SK-N-SH (cell line): ENCODE measurements at regions not wholly inside any gene's neighbourhood (a gene's known extent, or its start where the extent isn't known, plus 50 kb on each side); places are given as distances from the start of the nearest gene placed in this dataset.

Experiments
- CTCF ChIA-PET: fragments of 300-600, 350-600 bp; formaldehyde crosslinking; extraction: SDS; loops from one replicate; lab custom pipeline; 2021; lab: Yijun Ruan, JAX
- POLR2A ChIA-PET: fragments of 350-600 bp; sonication (Branson Sonifier 250); formaldehyde crosslinking; extraction: SDS; loops from one replicate; lab custom pipeline; 2020; ENCODE audit warnings: antibody characterized with exemption, inconsistent platforms; lab: Yijun Ruan, JAX
- DNase-seq: peaks from one replicate; pipeline ENCODE4 v3.0.0; 2012
- H2AFZ ChIP-seq: fragments of 200-600 bp; sonication (generic); 2 replicates; pipeline ENCODE4 v1.8.1; 2016; ENCODE audit warnings: antibody characterized with exemption, mild to moderate bottlenecking, low read depth
- H3F3A ChIP-seq: fragments of 200-600 bp; sonication (generic); replicated peaks from 2 replicates; pipeline ENCODE3; 2016; ENCODE audit warnings: antibody characterized with exemption, mild to moderate bottlenecking; ENCODE audit not compliant: insufficient read depth
- H3K27ac ChIP-seq, 2 experiments: fragments of 200-500 bp in 1 of 2; fragments of 200-600 bp in 1 of 2; sonication (Bioruptor generic) in 1 of 2; sonication (generic), shearing (Covaris generic) in 1 of 2; 2 replicates each; pipeline versions ENCODE4 v1.5.1 to v1.6.1; 2014 to 2016; ENCODE audit warnings: low read depth in 2 of 2, inconsistent platforms in 1 of 2, low read length in 1 of 2, mild to moderate bottlenecking in 1 of 2, mixed read lengths in 1 of 2
- H3K27me3 ChIP-seq: fragments of 200-600 bp; sonication (generic), shearing (Covaris generic); 2 replicates; pipeline ENCODE4 v1.6.1; 2016; ENCODE audit warnings: mixed run types; ENCODE audit not compliant: insufficient read depth
- H3K36me3 ChIP-seq, 2 experiments: fragments of 200-500 bp in 1 of 2; fragments of 200-600 bp in 1 of 2; sonication (Bioruptor generic) in 1 of 2; sonication (generic) in 1 of 2; replicated peaks in 1 of 2; 2 replicates each; pipeline versions ENCODE3 to v1.5.1; 2014 to 2016; ENCODE audit warnings: low read length in 1 of 2, mild to moderate bottlenecking in 1 of 2; ENCODE audit not compliant: insufficient read depth in 2 of 2, control insufficient read depth in 1 of 2
- H3K4me1 ChIP-seq, 2 experiments: fragments of 200-500 bp in 1 of 2; fragments of 200-600 bp in 1 of 2; sonication (Bioruptor generic) in 1 of 2; sonication (generic), shearing (Covaris generic) in 1 of 2; 2 replicates each; pipeline versions ENCODE4 v1.5.1 to v1.6.1; 2014 to 2016; ENCODE audit warnings: low read depth in 1 of 2, low read length in 1 of 2, mixed run types in 1 of 2; ENCODE audit not compliant: insufficient read depth in 2 of 2, control insufficient read depth in 1 of 2
- H3K4me2 ChIP-seq: fragments of 200-600 bp; sonication (generic), shearing (Covaris generic); 2 replicates; pipeline ENCODE4 v1.6.1; 2017; ENCODE audit warnings: mixed run types
- H3K4me3 ChIP-seq, 2 experiments: fragments of 200-500 bp in 1 of 2; fragments of 200-600 bp in 1 of 2; sonication (Bioruptor generic) in 1 of 2; sonication (generic), shearing (Covaris generic) in 1 of 2; 2 replicates each; pipeline versions ENCODE4 v1.5.1 to v1.8.1; 2014 to 2016; ENCODE audit warnings: low read depth in 2 of 2, inconsistent platforms in 1 of 2, low read length in 1 of 2, mild to moderate bottlenecking in 1 of 2, mixed read lengths in 1 of 2, moderate library complexity in 1 of 2
- H3K79me2 ChIP-seq: fragments of 200-600 bp; sonication (generic); 2 replicates; pipeline ENCODE4 v1.8.1; 2017; ENCODE audit warnings: mild to moderate bottlenecking; ENCODE audit not compliant: insufficient read depth
- H3K9ac ChIP-seq: fragments of 200-600 bp; sonication (generic); 2 replicates; pipeline ENCODE4 v1.6.1; 2017; ENCODE audit warnings: mixed run types
- H3K9me2 ChIP-seq: fragments of 200-600 bp; sonication (generic); 2 replicates; pipeline ENCODE4 v1.6.1; 2017; ENCODE audit warnings: mixed run types
- H3K9me3 ChIP-seq: fragments of 200-600 bp; sonication (generic); 2 replicates; pipeline ENCODE4 v1.6.1; 2017; ENCODE audit warnings: mixed run types, mild to moderate bottlenecking, moderate library complexity
- H4K20me1 ChIP-seq: fragments of 200-600 bp; sonication (generic); 2 replicates; pipeline ENCODE4 v1.6.1; 2017; ENCODE audit warnings: mild to moderate bottlenecking, mixed run types; ENCODE audit not compliant: insufficient read depth
- CHD2 ChIP-seq: fragments of 150-350 bp; IDR thresholded peaks from 2 replicates; pipeline ENCODE4 v1.6.1; 2018; ENCODE audit warnings: low read length; ENCODE audit not compliant: partially characterized antibody
- ELF1 ChIP-seq: IDR thresholded peaks from 2 replicates; pipeline ENCODE4 v1.4.0; 2012
- EP300 ChIP-seq, 2 experiments: IDR thresholded peaks; 2 replicates each; pipeline versions ENCODE4 v1.4.0 to v1.6.1; 2012; ENCODE audit warnings: borderline replicate concordance in 1 of 2, low read depth in 1 of 2, low read length in 1 of 2
- FOSL2 ChIP-seq: IDR thresholded peaks from 2 replicates; pipeline ENCODE4 v1.4.0; 2012; ENCODE audit warnings: low read depth, mild to moderate bottlenecking, moderate library complexity, borderline replicate concordance
- FOXJ3 ChIP-seq: sonication (generic); formaldehyde crosslinking; IDR thresholded peaks from 2 replicates; pipeline ENCODE4 v1.5.1; 2020; ENCODE audit warnings: mild to moderate bottlenecking, missing genetic modification reagents
- FOXM1 ChIP-seq: IDR thresholded peaks from 2 replicates; pipeline ENCODE4 v1.4.0; 2012; ENCODE audit warnings: low read depth, mild to moderate bottlenecking
- GABPA ChIP-seq: IDR thresholded peaks from 2 replicates; pipeline ENCODE4 v1.4.0; 2012; ENCODE audit warnings: low read depth, mild to moderate bottlenecking
- JUND ChIP-seq: IDR thresholded peaks from 2 replicates; pipeline ENCODE4 v1.4.0; 2012
- MXI1 ChIP-seq: IDR thresholded peaks from 2 replicates; pipeline ENCODE4 v1.6.1; 2012; ENCODE audit warnings: mild to moderate bottlenecking, low read depth, low read length, improper control_type of control experiment
- NRF1 ChIP-seq: IDR thresholded peaks from 2 replicates; pipeline ENCODE4 v1.6.1; 2012; ENCODE audit warnings: low read depth, mild to moderate bottlenecking, low read length
- RAD21 ChIP-seq: IDR thresholded peaks from 2 replicates; pipeline ENCODE4 v1.6.1; 2012; ENCODE audit warnings: mild to moderate bottlenecking, low read length
- SIN3A ChIP-seq: IDR thresholded peaks from 2 replicates; pipeline ENCODE4 v1.6.1; 2012; ENCODE audit warnings: low read depth, mild to moderate bottlenecking, low read length, moderate library complexity, borderline replicate concordance
- TAF1 ChIP-seq: IDR thresholded peaks from 2 replicates; pipeline ENCODE4 v1.6.1; 2012; ENCODE audit warnings: low read depth, mild to moderate bottlenecking, low read length, moderate library complexity, borderline replicate concordance
- TCF12 ChIP-seq: IDR thresholded peaks from 2 replicates; pipeline ENCODE4 v1.4.0; 2012
- YY1 ChIP-seq: IDR thresholded peaks from 2 replicates; pipeline ENCODE4 v1.4.0; 2012; ENCODE audit warnings: low read depth, mild to moderate bottlenecking
- WGBS: methylation state at CpG from one replicate; pipeline ENCODE4 v1.1.6; 2017; ENCODE audit warnings: low lambda C conversion rate; 5-methylcytosine and 5-hydroxymethylcytosine counted together
- TF ChIP-seq, protein P1 (sequence below): IDR thresholded peaks from 2 replicates; pipeline ENCODE4; 2012
- TF ChIP-seq, protein P2 (sequence below): fragments of 150-350 bp; IDR thresholded peaks from 2 replicates; pipeline ENCODE4 v1.6.1; 2017; ENCODE audit warnings: antibody characterized with exemption, low read length, low read depth, borderline replicate concordance
- TF ChIP-seq, protein P3 (sequence below): fragments of 200-600 bp; sonication (generic); IDR thresholded peaks from 2 replicates; pipeline ENCODE4 v1.6.1; 2017; ENCODE audit warnings: antibody characterized with exemption, mild to moderate bottlenecking, moderate library complexity

DNA sequence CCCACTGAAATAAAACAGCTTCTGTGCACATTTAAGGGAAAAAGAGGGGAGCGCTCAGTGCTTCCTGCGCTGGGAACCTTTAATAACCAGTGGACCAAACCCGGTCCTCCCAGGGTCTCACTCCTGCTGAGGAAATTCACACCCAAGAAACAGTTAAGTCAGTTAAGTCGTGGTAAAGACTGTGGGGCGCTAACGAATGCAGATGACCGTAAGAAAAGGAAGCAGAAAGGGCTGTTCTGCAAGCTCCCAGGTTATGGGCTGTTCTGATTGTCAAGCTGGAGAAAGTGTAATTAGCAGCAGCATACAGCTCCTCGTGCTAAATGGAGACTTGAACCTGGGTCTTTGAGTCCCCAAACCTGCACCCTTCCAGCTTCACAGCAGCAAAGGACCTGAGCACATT is 536.6 kb downstream of the NPHP4 start:
- Histone ChIP-seq H3K4me1 (peaks cover 0 to 46% of the 10 kb centered on the region in 2 experiments; a peak in 1 of 4 replicates), H3K9ac (no peak overlapping the region), H3K9me2 (no peaks in the 10 kb centered on the region), H3K36me3 (no peaks in the 10 kb centered on the region), H2AFZ (no peak overlapping the region), H3K27ac (peak overlapping the region in 1 of 2 experiments; percentile 81; a peak in 2 of 4 replicates), H4K20me1 (no peaks in the 10 kb centered on the region), H3K79me2 (no peaks in the 10 kb centered on the region), H3K27me3 (no peaks in the 10 kb centered on the region)
- no peak for DNase-seq
- ChIA-PET POLR2A (interaction anchor here (1.0 to 2.4 kb wide), 2 partner anchors 9 to 32 kb away, joined by 3 to 15 read pairs; no protein-coding TSS in a partner anchor), CTCF (interaction anchor here (0.7 to 1.7 kb wide), 7 partner anchors 9 to 799 kb away, joined by 3 to 6 read pairs (median 3); no protein-coding TSS in a partner anchor)
- WGBS = 47% methylated on average over 8 of the region's 8 CpGs
- TF ChIP-seq, protein P1, sequence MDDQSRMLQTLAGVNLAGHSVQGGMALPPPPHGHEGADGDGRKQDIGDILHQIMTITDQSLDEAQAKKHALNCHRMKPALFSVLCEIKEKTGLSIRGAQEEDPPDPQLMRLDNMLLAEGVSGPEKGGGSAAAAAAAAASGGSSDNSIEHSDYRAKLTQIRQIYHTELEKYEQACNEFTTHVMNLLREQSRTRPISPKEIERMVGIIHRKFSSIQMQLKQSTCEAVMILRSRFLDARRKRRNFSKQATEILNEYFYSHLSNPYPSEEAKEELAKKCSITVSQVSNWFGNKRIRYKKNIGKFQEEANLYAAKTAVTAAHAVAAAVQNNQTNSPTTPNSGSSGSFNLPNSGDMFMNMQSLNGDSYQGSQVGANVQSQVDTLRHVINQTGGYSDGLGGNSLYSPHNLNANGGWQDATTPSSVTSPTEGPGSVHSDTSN = no peak
- TF ChIP-seq CHD2 (no peak), EP300 (IDR thresholded peaks at IDR 0.05; ENCODE audit: borderline replicate concordance in 1 of 2, low read depth in 1 of 2, low read length in 1 of 2) (no peak), FOSL2 (no peak), NRF1 (no peak), TAF1 (no peak), FOXM1 (no peak), JUND (no peak), TCF12 (no peak), ELF1 (no peak), GABPA (no peak), FOXJ3 (no peak), RAD21 (no peak), MXI1 (no peak)
- TF ChIP-seq, protein P2, sequence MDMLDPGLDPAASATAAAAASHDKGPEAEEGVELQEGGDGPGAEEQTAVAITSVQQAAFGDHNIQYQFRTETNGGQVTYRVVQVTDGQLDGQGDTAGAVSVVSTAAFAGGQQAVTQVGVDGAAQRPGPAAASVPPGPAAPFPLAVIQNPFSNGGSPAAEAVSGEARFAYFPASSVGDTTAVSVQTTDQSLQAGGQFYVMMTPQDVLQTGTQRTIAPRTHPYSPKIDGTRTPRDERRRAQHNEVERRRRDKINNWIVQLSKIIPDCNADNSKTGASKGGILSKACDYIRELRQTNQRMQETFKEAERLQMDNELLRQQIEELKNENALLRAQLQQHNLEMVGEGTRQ = no peak
- TF ChIP-seq, all 33 proteins: peak for 0
- H3K4me3 ChIP-seq = no peak overlapping the region
- no peaks in the 10 kb centered on the region for H3F3A ChIP-seq
- H3K9me3 ChIP-seq = no peaks in the 10 kb centered on the region
- H3K4me2 ChIP-seq = no peak overlapping the region

DNA sequence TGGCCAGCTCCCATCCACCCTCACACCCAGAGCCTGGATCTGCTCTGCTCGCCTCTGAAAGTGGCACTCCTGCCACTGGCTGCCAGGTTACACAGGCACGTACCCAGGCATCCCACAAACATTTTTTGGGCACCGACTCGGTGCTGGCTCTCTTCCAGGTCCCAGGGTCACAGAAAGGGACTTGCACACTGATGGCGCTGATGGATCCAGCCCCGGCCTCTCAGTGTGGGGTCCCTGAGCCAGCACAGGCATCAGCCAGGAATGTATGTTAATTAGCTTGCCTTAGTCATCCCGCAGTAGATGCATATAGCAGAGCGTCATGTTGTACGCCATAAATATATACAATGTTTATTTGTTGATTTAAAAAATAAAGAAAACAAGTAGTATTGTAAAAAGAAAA is 537.2 kb downstream of the NPHP4 start:
- Histone ChIP-seq H3K9me2 (no peaks in the 10 kb centered on the region), H3K27ac (no peak overlapping the region; a peak in 1 of 4 replicates), H3K27me3 (no peaks in the 10 kb centered on the region), H3K79me2 (no peaks in the 10 kb centered on the region), H3K9ac (no peak overlapping the region), H3K9me3 (no peaks in the 10 kb centered on the region), H3F3A (no peaks in the 10 kb centered on the region), H2AFZ (no peak overlapping the region), H3K4me2 (no peak overlapping the region)
- 45% methylated on average over 4 of the region's 9 CpGs for WGBS
- CTCF ChIA-PET = interaction anchor here (1.1 to 1.7 kb wide), 4 partner anchors 20 to 799 kb away, joined by 3 to 6 read pairs (median 3); no protein-coding TSS in a partner anchor
- no peak for TF ChIP-seq FOXJ3
- TF ChIP-seq, protein P3, sequence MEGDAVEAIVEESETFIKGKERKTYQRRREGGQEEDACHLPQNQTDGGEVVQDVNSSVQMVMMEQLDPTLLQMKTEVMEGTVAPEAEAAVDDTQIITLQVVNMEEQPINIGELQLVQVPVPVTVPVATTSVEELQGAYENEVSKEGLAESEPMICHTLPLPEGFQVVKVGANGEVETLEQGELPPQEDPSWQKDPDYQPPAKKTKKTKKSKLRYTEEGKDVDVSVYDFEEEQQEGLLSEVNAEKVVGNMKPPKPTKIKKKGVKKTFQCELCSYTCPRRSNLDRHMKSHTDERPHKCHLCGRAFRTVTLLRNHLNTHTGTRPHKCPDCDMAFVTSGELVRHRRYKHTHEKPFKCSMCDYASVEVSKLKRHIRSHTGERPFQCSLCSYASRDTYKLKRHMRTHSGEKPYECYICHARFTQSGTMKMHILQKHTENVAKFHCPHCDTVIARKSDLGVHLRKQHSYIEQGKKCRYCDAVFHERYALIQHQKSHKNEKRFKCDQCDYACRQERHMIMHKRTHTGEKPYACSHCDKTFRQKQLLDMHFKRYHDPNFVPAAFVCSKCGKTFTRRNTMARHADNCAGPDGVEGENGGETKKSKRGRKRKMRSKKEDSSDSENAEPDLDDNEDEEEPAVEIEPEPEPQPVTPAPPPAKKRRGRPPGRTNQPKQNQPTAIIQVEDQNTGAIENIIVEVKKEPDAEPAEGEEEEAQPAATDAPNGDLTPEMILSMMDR = no peak
- TF ChIP-seq RAD21 = no peak
- TF ChIP-seq SIN3A = no peak
- TF ChIP-seq, protein P2 = no peak
- TF ChIP-seq YY1 = no peak
- TF ChIP-seq, all 33 proteins: peak for 0
- Histone ChIP-seq H3K4me3 (no peak overlapping the region), H4K20me1 (no peaks in the 10 kb centered on the region), H3K4me1 (peaks cover 0 to 46% of the 10 kb centered on the region in 2 experiments; a peak in 1 of 4 replicates), H3K36me3 (no peaks in the 10 kb centered on the region)
- DNase-seq = no peak
- POLR2A ChIA-PET = interaction anchor here (1.0 to 2.4 kb wide), 2 partner anchors 10 to 32 kb away, joined by 3 to 15 read pairs; no protein-coding TSS in a partner anchor
